GM21737 (cell line): ENCODE measurements at regions not wholly inside any gene's neighbourhood (a gene's known extent, or its start where the extent isn't known, plus 50 kb on each side); places are given as distances from the start of the nearest gene placed in this dataset.

Experiments used
- ATAC-seq: cut with Tn5 transposase; IDR thresholded peaks from one replicate; pipeline ENCODE4 v1.9.1; 2021; ENCODE audit warnings: mild to moderate bottlenecking, moderate library complexity; ENCODE audit not compliant: unreplicated experiment

- no peak for ATAC-seq
Observed at GRCh38 chr1:29485096-29485925, 249.0 kb downstream of the PTPRU start.

- no peak for ATAC-seq
Observed at GRCh38 chr1:29482991-29483390, 246.7 kb downstream of the PTPRU start.

- no peak for ATAC-seq
Observed at GRCh38 chr1:29482064-29482463, 245.7 kb downstream of the PTPRU start.

GRCh38 chr1:29481031-29481430 lies 244.7 kb downstream of the PTPRU start:
- no peak for ATAC-seq

- no peak for ATAC-seq
Observed at GRCh38 chr1:29478879-29479278, 242.6 kb downstream of the PTPRU start.

GRCh38 chr1:29478151-29478791 lies 241.9 kb downstream of the PTPRU start:
- ATAC-seq: no peak

- ATAC-seq: no peak
Observed at GRCh38 chr1:29475326-29475725, 239.0 kb downstream of the PTPRU start.

- no peak for ATAC-seq
Observed at GRCh38 chr1:29474274-29475244, 238.2 kb downstream of the PTPRU start.

- no peak for ATAC-seq
Observed at GRCh38 chr1:29473161-29473855, 237.0 kb downstream of the PTPRU start.

GRCh38 chr1:29471487-29472313 lies 235.4 kb downstream of the PTPRU start:
- no peak for ATAC-seq

- ATAC-seq: no peak
Observed at GRCh38 chr1:29470788-29471119, 234.4 kb downstream of the PTPRU start.

- ATAC-seq: no peak
Observed at GRCh38 chr1:29470087-29470787, 233.9 kb downstream of the PTPRU start.

GRCh38 chr1:29469457-29469856 lies 233.1 kb downstream of the PTPRU start:
- no peak for ATAC-seq

GRCh38 chr1:29467989-29468900 lies 231.9 kb downstream of the PTPRU start:
- no peak for ATAC-seq

- ATAC-seq: no peak
Observed at GRCh38 chr1:29466258-29466657, 229.9 kb downstream of the PTPRU start.

GRCh38 chr1:29465755-29466154 lies 229.4 kb downstream of the PTPRU start:
- no peak for ATAC-seq

GRCh38 chr1:29462096-29462495 lies 225.8 kb downstream of the PTPRU start:
- no peak for ATAC-seq

GRCh38 chr1:29461115-29461739 lies 224.9 kb downstream of the PTPRU start:
- no peak for ATAC-seq
